ENCODE measurements at regions not wholly inside any gene's neighbourhood (a gene's known extent, or its start where the extent isn't known, plus 50 kb on each side); places are given as distances from the start of the nearest gene placed in this dataset.

- intact Hi-C loops (cut with DNase I): no loop called here
- no peak for TF ChIP-seq CTCF (IDR thresholded peaks at IDR 0.05)
- DNase-seq: no peak
Measured at GRCh38 chr14:25887251-25887878, 710.5 kb downstream of the NOVA1 start.

GRCh38 chr14:25884657-25885056 lies 713.2 kb downstream of the NOVA1 start:
- H3K27ac ChIP-seq: no peak overlapping the region
- no peak for TF ChIP-seq CTCF (IDR thresholded peaks at IDR 0.05)
- H3K4me1 ChIP-seq: no peaks in the 10 kb centered on the region
- no peak for DNase-seq
- no peaks in the 10 kb centered on the region for H3K36me3 ChIP-seq
- no peak overlapping the region for H3K4me3 ChIP-seq
- H3K27me3 ChIP-seq: no peaks in the 10 kb centered on the region
- intact Hi-C loops (cut with DNase I): no loop called here
- no peaks in the 10 kb centered on the region for H3K9me3 ChIP-seq
- no peak overlapping the region for H3K9ac ChIP-seq (ENCODE audit: low read depth in 2 of 2, low read length in 2 of 2)

More at GRCh38 chr14:25887251-25887878, 710.5 kb downstream of the NOVA1 start:
- H3K27me3 ChIP-seq: no peaks in the 10 kb centered on the region
- no peak overlapping the region for H3K4me3 ChIP-seq
- no peaks in the 10 kb centered on the region for H3K9me3 ChIP-seq
- no peaks in the 10 kb centered on the region for H3K36me3 ChIP-seq
- no peaks in the 10 kb centered on the region for H3K4me1 ChIP-seq
- H3K9ac ChIP-seq (ENCODE audit: low read depth in 2 of 2, low read length in 2 of 2): no peak overlapping the region
- no peak overlapping the region for H3K27ac ChIP-seq

- Histone ChIP-seq H3K9me3 (no peaks in the 10 kb centered on the region), H3K4me1 (no peaks in the 10 kb centered on the region), H3K4me3 (no peak overlapping the region), H3K27ac (no peak overlapping the region), H3K9ac (ENCODE audit: low read depth in 2 of 2, low read length in 2 of 2) (no peak overlapping the region), H3K36me3 (no peaks in the 10 kb centered on the region), H3K27me3 (no peaks in the 10 kb centered on the region)
- intact Hi-C loops (cut with DNase I): no loop called here
- no peak for DNase-seq
- TF ChIP-seq CTCF (IDR thresholded peaks at IDR 0.05): no peak
Measured at GRCh38 chr14:25882899-25883298, 714.9 kb downstream of the NOVA1 start.

GRCh38 chr14:25875475-25875874 lies 722.4 kb downstream of the NOVA1 start:
- no peaks in the 10 kb centered on the region for H3K4me1 ChIP-seq
- H3K9me3 ChIP-seq: no peaks in the 10 kb centered on the region
- H3K36me3 ChIP-seq: no peaks in the 10 kb centered on the region
- H3K27me3 ChIP-seq: no peaks in the 10 kb centered on the region
- intact Hi-C loops (cut with DNase I): no loop called here
- no peak overlapping the region for H3K4me3 ChIP-seq
- TF ChIP-seq CTCF (IDR thresholded peaks at IDR 0.05): no peak
- H3K9ac ChIP-seq (ENCODE audit: low read depth in 2 of 2, low read length in 2 of 2): no peak overlapping the region
- no peak for DNase-seq
- H3K27ac ChIP-seq: no peak overlapping the region

GRCh38 chr14:25869854-25870253 lies 728.0 kb downstream of the NOVA1 start:
- intact Hi-C loops (cut with DNase I): no loop called here
- H3K9me3 ChIP-seq: no peaks in the 10 kb centered on the region
- no peak for TF ChIP-seq CTCF (IDR thresholded peaks at IDR 0.05)
- no peaks in the 10 kb centered on the region for H3K27me3 ChIP-seq
- H3K9ac ChIP-seq (ENCODE audit: low read depth in 2 of 2, low read length in 2 of 2): no peak overlapping the region
- no peak for DNase-seq
- no peak overlapping the region for H3K4me3 ChIP-seq
- H3K36me3 ChIP-seq: no peaks in the 10 kb centered on the region
- no peak overlapping the region for H3K27ac ChIP-seq
- H3K4me1 ChIP-seq: no peaks in the 10 kb centered on the region

Measured in colonic mucosa (tissue), 4 donors.